H9 (cell line): ENCODE measurements at regions not wholly inside any gene's neighbourhood (a gene's known extent, or its start where the extent isn't known, plus 50 kb on each side); places are given as distances from the start of the nearest gene placed in this dataset.

ENCODE experiments used
- DNase-seq: peaks from one replicate; pipeline ENCODE4 v3.0.0-alpha.2; 2017
- H2AFZ ChIP-seq: one replicate; pipeline ENCODE4 v1.6.1; 2013; ENCODE audit warnings: mild to moderate bottlenecking, low read length, control low read depth, moderate library complexity
- H2AK5ac ChIP-seq: 2 replicates; pipeline ENCODE4 v1.6.1; 2013; ENCODE audit warnings: low read length, control low read depth, mixed read lengths; ENCODE audit not compliant: insufficient read length
- H2BK120ac ChIP-seq: one replicate; pipeline ENCODE4 v1.6.1; 2013; ENCODE audit warnings: low read depth, mild to moderate bottlenecking, low read length, control low read depth, inconsistent platforms; ENCODE audit not compliant: poor library complexity, severe bottlenecking
- H2BK12ac ChIP-seq: 2 replicates; pipeline ENCODE4 v1.6.1; 2013; ENCODE audit warnings: low read length, control low read depth, mixed read lengths, low read depth; ENCODE audit not compliant: insufficient read length
- H2BK15ac ChIP-seq: 2 replicates; pipeline ENCODE4 v1.6.1; 2013; ENCODE audit warnings: low read depth, low read length, control low read depth
- H2BK20ac ChIP-seq: one replicate; pipeline ENCODE4 v1.6.1; 2013; ENCODE audit warnings: low read depth, mild to moderate bottlenecking, low read length, control low read depth, inconsistent platforms; ENCODE audit not compliant: poor library complexity, severe bottlenecking
- H2BK5ac ChIP-seq: 2 replicates; pipeline ENCODE4 v1.6.1; 2013; ENCODE audit warnings: low read length, control low read depth, mixed read lengths; ENCODE audit not compliant: insufficient read length
- H3K14ac ChIP-seq: 2 replicates; pipeline ENCODE4 v1.6.1; 2013; ENCODE audit warnings: low read length, control low read depth; ENCODE audit not compliant: insufficient read depth
- H3K18ac ChIP-seq: 2 replicates; pipeline ENCODE4 v1.6.1; 2013; ENCODE audit warnings: low read depth, mild to moderate bottlenecking, mixed read lengths, low read length, control low read depth; ENCODE audit not compliant: insufficient read length
- H3K23ac ChIP-seq: 2 replicates; pipeline ENCODE4 v1.6.1; 2013; ENCODE audit warnings: low read length, control low read depth, mixed read lengths, low read depth; ENCODE audit not compliant: insufficient read length
- H3K23me2 ChIP-seq: 2 replicates; pipeline ENCODE4 v1.6.1; 2013; ENCODE audit warnings: low read depth, mild to moderate bottlenecking, mixed read lengths, low read length, control low read depth; ENCODE audit not compliant: insufficient read length, poor library complexity, severe bottlenecking
- H3K27ac ChIP-seq: 2 replicates; pipeline ENCODE4 v1.5.1; 2013; ENCODE audit warnings: low read length, control low read depth, mixed read lengths, low read depth; ENCODE audit not compliant: insufficient read length
- H3K27me3 ChIP-seq: 2 replicates; pipeline ENCODE4 v1.6.1; 2013; ENCODE audit warnings: low read length, control low read depth, inconsistent platforms; ENCODE audit not compliant: insufficient read depth
- H3K4ac ChIP-seq: 2 replicates; pipeline ENCODE4 v1.6.1; 2013; ENCODE audit warnings: low read depth, mild to moderate bottlenecking, control low read depth, inconsistent platforms, low read length, moderate library complexity
- H3K4me1 ChIP-seq: 2 replicates; pipeline ENCODE4 v1.6.1; 2013; ENCODE audit warnings: low read length, control low read depth, inconsistent platforms; ENCODE audit not compliant: insufficient read depth
- H3K4me2 ChIP-seq: 2 replicates; pipeline ENCODE4 v1.6.1; 2013; ENCODE audit warnings: low read length, control low read depth, mixed read lengths; ENCODE audit not compliant: insufficient read length, insufficient read depth
- H3K56ac ChIP-seq: 2 replicates; pipeline ENCODE4 v1.6.1; 2013; ENCODE audit warnings: low read depth, mild to moderate bottlenecking, mixed read lengths, low read length, control low read depth; ENCODE audit not compliant: insufficient read length
- H3K79me1 ChIP-seq: 2 replicates; pipeline ENCODE4 v1.6.1; 2013; ENCODE audit warnings: low read depth, mild to moderate bottlenecking, moderate library complexity, low read length, control low read depth, inconsistent platforms; ENCODE audit not compliant: insufficient read depth, poor library complexity, severe bottlenecking
- H3K79me2 ChIP-seq: 2 replicates; pipeline ENCODE4 v1.6.1; 2013; ENCODE audit warnings: low read length, control low read depth, inconsistent platforms; ENCODE audit not compliant: insufficient read depth
- H3K9ac ChIP-seq: 2 replicates; pipeline ENCODE4 v1.6.1; 2013; ENCODE audit warnings: low read length, control low read depth, mixed read lengths; ENCODE audit not compliant: insufficient read length; ENCODE audit errors: extremely low read depth
- H3K9me3 ChIP-seq: one replicate; pipeline ENCODE4 v1.6.1; 2013; ENCODE audit warnings: low read depth, low read length, inconsistent platforms; ENCODE audit not compliant: control insufficient read depth
- H3T11ph ChIP-seq: one replicate; pipeline ENCODE4 v1.6.1; 2013; ENCODE audit warnings: mild to moderate bottlenecking, low read length, control low read depth, inconsistent platforms
- H4K20me1 ChIP-seq: one replicate; pipeline ENCODE4 v1.6.1; 2013; ENCODE audit not compliant: control insufficient read depth, insufficient read length, insufficient read depth
- H4K5ac ChIP-seq: 2 replicates; pipeline ENCODE4 v1.6.1; 2013; ENCODE audit warnings: low read depth, mild to moderate bottlenecking, mixed read lengths, low read length, control low read depth; ENCODE audit not compliant: insufficient read length
- H4K8ac ChIP-seq: replicated peaks from 2 replicates; pipeline ENCODE4 v1.6.1; 2013; ENCODE audit warnings: low read length, control low read depth, mixed read lengths, low read depth; ENCODE audit not compliant: insufficient read length
- H4K91ac ChIP-seq: 2 replicates; pipeline ENCODE4 v1.6.1; 2013; ENCODE audit warnings: low read depth, mild to moderate bottlenecking, moderate library complexity, mixed read lengths, low read length, control low read depth; ENCODE audit not compliant: insufficient read length
- H3K27ac Mint-ChIP-seq, 3 experiments: 2 replicates in 2 of 3; 3 replicates in 1 of 3; pipeline ENCODE4 v1.8.0; 2020 to 2021; ENCODE audit warnings: mixed read lengths in 3 of 3, mild to moderate bottlenecking in 1 of 3, moderate library complexity in 1 of 3
- H3K27me3 Mint-ChIP-seq: 2 replicates; pipeline ENCODE4 v1.8.0; 2021; ENCODE audit warnings: low read depth, mild to moderate bottlenecking, moderate library complexity, mixed read lengths
- H3K36me3 Mint-ChIP-seq, 3 experiments: 2 replicates in 2 of 3; 3 replicates in 1 of 3; pipeline ENCODE4 v1.8.0; 2020 to 2021; ENCODE audit warnings: low read depth in 3 of 3, mixed read lengths in 3 of 3; ENCODE audit not compliant: insufficient read depth in 1 of 3
- H3K4me1 Mint-ChIP-seq, 2 experiments: 2 replicates each; pipeline ENCODE4 v1.8.0; 2020; ENCODE audit warnings: mixed read lengths in 2 of 2
- H3K4me3 Mint-ChIP-seq, 2 experiments: 2 replicates in 1 of 2; 3 replicates in 1 of 2; pipeline ENCODE4 v1.8.0; 2020 to 2021; ENCODE audit warnings: mild to moderate bottlenecking in 2 of 2, mixed read lengths in 2 of 2, moderate library complexity in 1 of 2
- H3K9me3 Mint-ChIP-seq, 2 experiments: 2 replicates in 1 of 2; 3 replicates in 1 of 2; pipeline ENCODE4 v1.8.0; 2020; ENCODE audit warnings: mild to moderate bottlenecking in 2 of 2, mixed read lengths in 2 of 2, moderate library complexity in 1 of 2
- WGBS: extraction: QIAGEN DNeasy Blood & Tissue Kit; methylation state at CpG from one replicate; pipeline ENCODE4 v1.1.7; 2013; ENCODE audit warnings: missing lambda C conversion rate, low lambda C conversion rate, mixed read lengths; ENCODE audit not compliant: insufficient read length; ENCODE audit errors: extremely low coverage; 5-methylcytosine and 5-hydroxymethylcytosine counted together
- TF ChIP-seq, protein P1 (sequence below): fragments of 200-600 bp; sonication (generic); conservative IDR thresholded peaks from 3 replicates; pipeline ENCODE4 v1.8.0; 2021; ENCODE audit warnings: antibody characterized with exemption, mild to moderate bottlenecking

DNA sequence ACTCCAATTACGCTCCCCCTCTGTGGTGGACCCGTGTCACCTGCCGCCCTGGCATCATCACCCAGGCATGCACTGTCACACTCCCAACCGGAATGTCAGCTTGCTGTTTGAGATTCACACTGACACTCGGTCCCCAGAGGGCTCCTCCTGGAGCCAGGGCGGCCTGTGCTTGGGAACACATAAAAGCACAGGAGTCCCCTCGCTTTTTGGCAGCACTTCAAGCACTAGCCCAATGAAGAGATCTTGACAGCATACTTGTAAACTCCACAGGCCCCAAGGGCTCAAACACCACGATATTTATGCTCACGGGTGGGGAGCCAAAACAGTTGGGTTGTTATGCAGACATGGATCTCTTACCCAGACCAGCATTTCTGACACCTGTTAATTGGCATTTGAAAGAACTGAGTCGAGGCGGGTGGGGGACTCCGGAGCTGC, 90.8 kb upstream of the EGFLAM start:
- Histone ChIP-seq H2BK15ac (no peak overlapping the region), H2AFZ (no peak overlapping the region), H3K23me2 (no peaks in the 10 kb centered on the region), H4K91ac (no peak overlapping the region), H2BK20ac (no peak overlapping the region), H3K79me2 (no peaks in the 10 kb centered on the region), H3K27ac (no peak overlapping the region), H3T11ph (no peak overlapping the region), H3K27me3 (no peaks in the 10 kb centered on the region; the same call in 1 of the 2 replicates), H2BK120ac (no peak overlapping the region), H3K4ac (no peak overlapping the region), H2BK12ac (no peak overlapping the region), H3K14ac (no peak overlapping the region), H4K20me1 (no peaks in the 10 kb centered on the region), H3K9me3 (no peaks in the 10 kb centered on the region), H3K4me2 (peak overlapping the region; percentile 33), H3K56ac (no peak overlapping the region), H3K23ac (no peak overlapping the region), H2BK5ac (no peak overlapping the region), H3K79me1 (no peaks in the 10 kb centered on the region), H3K9ac (no peak overlapping the region), H2AK5ac (no peak overlapping the region), H3K4me1 (peaks cover 7% of the 10 kb centered on the region; the same call in 1 of the 2 replicates), H3K18ac (no peak overlapping the region), H4K5ac (no peak overlapping the region), H4K8ac (no peak overlapping the region)
- Mint-ChIP-seq H3K27ac (no peak overlapping the region), H3K27me3 (peaks cover 39% of the 10 kb centered on the region), H3K4me1 (peaks cover 20 to 22% of the 10 kb centered on the region in 2 experiments), H3K4me3 (no peak overlapping the region; a peak in 1 of 5 replicates), H3K36me3 (no peaks in the 10 kb centered on the region), H3K9me3 (peaks cover 0 to 3% of the 10 kb centered on the region in 2 experiments; a peak in 1 of 5 replicates)
- WGBS: no CpG with 5 or more reads among the region's 12 CpGs
- DNase-seq: peak; percentile 40
- TF ChIP-seq, protein P1, sequence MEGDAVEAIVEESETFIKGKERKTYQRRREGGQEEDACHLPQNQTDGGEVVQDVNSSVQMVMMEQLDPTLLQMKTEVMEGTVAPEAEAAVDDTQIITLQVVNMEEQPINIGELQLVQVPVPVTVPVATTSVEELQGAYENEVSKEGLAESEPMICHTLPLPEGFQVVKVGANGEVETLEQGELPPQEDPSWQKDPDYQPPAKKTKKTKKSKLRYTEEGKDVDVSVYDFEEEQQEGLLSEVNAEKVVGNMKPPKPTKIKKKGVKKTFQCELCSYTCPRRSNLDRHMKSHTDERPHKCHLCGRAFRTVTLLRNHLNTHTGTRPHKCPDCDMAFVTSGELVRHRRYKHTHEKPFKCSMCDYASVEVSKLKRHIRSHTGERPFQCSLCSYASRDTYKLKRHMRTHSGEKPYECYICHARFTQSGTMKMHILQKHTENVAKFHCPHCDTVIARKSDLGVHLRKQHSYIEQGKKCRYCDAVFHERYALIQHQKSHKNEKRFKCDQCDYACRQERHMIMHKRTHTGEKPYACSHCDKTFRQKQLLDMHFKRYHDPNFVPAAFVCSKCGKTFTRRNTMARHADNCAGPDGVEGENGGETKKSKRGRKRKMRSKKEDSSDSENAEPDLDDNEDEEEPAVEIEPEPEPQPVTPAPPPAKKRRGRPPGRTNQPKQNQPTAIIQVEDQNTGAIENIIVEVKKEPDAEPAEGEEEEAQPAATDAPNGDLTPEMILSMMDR: no peak
